ENCODE measurements at regions not wholly inside any gene's neighbourhood (a gene's known extent, or its start where the extent isn't known, plus 50 kb on each side); places are given as distances from the start of the nearest gene placed in this dataset.

DNA sequence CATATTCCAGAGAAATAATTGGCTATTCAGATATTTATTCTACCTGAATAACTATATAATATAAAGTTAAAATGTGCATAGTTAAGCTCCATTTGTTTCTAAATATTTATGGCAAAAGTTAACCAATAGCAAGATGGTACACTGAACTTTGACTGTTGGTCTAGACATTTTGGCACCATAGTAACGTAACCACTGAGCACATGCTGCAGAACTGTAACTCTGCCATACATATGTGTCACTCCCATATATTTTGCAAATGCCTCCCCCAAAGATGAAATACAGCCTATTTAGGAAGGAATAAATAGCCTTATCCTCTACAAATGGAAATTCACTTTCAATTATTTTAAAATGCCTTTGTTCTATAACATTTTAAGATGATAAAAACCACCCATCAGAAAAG lies 424.9 kb downstream of the CENPC start:
- H3K27me3 Mint-ChIP-seq (ENCODE audit: low read depth), result no peaks in the 10 kb centered on the region
- H3K27ac Mint-ChIP-seq, result no peak overlapping the region
- no peaks in the 10 kb centered on the region for H3K4me1 Mint-ChIP-seq
- no peak overlapping the region for H3K4me3 Mint-ChIP-seq
- TF ChIP-seq, protein P1, sequence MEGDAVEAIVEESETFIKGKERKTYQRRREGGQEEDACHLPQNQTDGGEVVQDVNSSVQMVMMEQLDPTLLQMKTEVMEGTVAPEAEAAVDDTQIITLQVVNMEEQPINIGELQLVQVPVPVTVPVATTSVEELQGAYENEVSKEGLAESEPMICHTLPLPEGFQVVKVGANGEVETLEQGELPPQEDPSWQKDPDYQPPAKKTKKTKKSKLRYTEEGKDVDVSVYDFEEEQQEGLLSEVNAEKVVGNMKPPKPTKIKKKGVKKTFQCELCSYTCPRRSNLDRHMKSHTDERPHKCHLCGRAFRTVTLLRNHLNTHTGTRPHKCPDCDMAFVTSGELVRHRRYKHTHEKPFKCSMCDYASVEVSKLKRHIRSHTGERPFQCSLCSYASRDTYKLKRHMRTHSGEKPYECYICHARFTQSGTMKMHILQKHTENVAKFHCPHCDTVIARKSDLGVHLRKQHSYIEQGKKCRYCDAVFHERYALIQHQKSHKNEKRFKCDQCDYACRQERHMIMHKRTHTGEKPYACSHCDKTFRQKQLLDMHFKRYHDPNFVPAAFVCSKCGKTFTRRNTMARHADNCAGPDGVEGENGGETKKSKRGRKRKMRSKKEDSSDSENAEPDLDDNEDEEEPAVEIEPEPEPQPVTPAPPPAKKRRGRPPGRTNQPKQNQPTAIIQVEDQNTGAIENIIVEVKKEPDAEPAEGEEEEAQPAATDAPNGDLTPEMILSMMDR (IDR thresholded peaks at IDR 0.05; ENCODE audit: unreplicated experiment in 3 of 3), result no peak
- H3K9me3 Mint-ChIP-seq, result peaks cover 6% of the 10 kb centered on the region
- no peaks in the 10 kb centered on the region for H3K36me3 Mint-ChIP-seq (ENCODE audit: low read depth)

DNA sequence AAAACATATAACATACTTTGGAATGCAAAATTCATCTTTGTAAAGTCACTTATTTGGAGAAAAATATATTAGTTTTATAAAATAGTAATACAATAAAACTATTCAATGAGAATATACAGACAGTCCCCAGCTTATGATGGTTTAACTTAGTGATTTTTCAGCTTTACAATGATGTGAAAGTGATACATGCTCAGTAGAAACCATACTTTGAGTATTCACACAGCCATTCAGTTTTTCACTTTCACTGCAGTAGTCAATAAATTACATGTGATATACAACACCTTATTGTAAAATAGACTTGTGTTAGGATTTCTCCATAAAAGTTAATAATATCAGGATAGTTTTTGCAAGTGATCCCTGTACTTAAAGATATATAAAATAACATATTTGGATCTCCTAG lies 436.0 kb downstream of the CENPC start:
- no peak overlapping the region for H3K27ac Mint-ChIP-seq
- H3K4me1 Mint-ChIP-seq, result no peaks in the 10 kb centered on the region
- no peaks in the 10 kb centered on the region for H3K36me3 Mint-ChIP-seq (ENCODE audit: low read depth)
- H3K9me3 Mint-ChIP-seq, result no peaks in the 10 kb centered on the region
- no peak overlapping the region for H3K4me3 Mint-ChIP-seq
- TF ChIP-seq, protein P1 (IDR thresholded peaks at IDR 0.05; ENCODE audit: unreplicated experiment in 3 of 3), result no peak
- H3K27me3 Mint-ChIP-seq (ENCODE audit: low read depth), result no peaks in the 10 kb centered on the region

DNA sequence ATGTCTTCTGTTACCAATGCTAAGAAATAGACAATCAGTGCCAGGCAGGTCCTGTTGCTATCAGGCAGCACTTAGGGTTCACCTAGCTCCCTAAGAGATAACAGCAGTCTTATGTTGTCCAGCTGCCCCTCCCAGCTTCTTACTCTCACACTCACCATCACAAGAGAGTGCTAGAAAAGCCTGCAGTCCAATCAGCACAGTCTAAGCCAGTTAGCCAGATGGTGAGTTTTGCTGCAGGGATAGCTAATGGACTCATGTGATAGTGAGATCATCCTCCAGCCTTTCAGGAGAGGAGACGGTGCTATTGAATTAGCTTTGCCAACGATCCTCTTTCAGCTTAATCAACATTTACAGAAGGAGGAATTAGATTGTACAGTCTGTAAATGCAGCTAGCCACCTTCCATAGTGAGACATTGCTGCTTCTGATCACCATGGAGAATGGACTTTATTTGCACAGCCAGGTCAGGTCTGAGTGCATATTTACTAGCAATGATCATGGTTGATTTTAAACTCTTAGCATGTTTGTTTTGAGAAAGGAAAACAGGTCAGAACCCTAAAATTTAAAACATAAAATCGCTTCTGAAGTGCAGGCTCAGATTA lies 438.3 kb downstream of the CENPC start:
- Mint-ChIP-seq H3K9me3 (no peaks in the 10 kb centered on the region), H3K36me3 (ENCODE audit: low read depth) (no peaks in the 10 kb centered on the region), H3K27me3 (ENCODE audit: low read depth) (no peaks in the 10 kb centered on the region), H3K27ac (no peak overlapping the region), H3K4me1 (no peaks in the 10 kb centered on the region), H3K4me3 (no peak overlapping the region)
- TF ChIP-seq, protein P1 (IDR thresholded peaks at IDR 0.05; ENCODE audit: unreplicated experiment in 3 of 3), result no peak

DNA sequence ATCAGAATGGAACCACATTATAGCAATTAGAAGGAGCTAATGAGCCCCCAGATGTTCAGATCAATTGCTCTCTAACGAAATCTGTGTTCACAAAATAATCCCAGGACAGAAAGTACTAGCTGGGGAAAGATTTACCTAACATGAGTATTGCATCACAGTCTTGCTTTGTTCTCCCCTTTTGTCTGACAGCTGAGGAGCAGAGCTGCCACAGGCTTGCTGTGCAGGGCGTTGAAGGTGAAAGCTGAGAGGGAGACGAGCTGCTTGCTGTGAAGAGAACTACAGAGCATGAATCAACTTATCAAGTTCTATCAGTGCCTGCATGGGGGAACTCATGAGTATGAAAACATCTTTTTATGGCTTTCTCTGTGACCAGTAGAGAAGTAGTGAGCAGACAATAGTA lies 441.2 kb downstream of the CENPC start:
- no peaks in the 10 kb centered on the region for H3K4me1 Mint-ChIP-seq
- no peaks in the 10 kb centered on the region for H3K36me3 Mint-ChIP-seq (ENCODE audit: low read depth)
- no peaks in the 10 kb centered on the region for H3K9me3 Mint-ChIP-seq
- no peak overlapping the region for H3K4me3 Mint-ChIP-seq
- H3K27me3 Mint-ChIP-seq (ENCODE audit: low read depth), result peaks cover 4% of the 10 kb centered on the region
- TF ChIP-seq, protein P1 (IDR thresholded peaks at IDR 0.05; ENCODE audit: unreplicated experiment in 3 of 3), result no peak
- H3K27ac Mint-ChIP-seq, result no peak overlapping the region

DNA sequence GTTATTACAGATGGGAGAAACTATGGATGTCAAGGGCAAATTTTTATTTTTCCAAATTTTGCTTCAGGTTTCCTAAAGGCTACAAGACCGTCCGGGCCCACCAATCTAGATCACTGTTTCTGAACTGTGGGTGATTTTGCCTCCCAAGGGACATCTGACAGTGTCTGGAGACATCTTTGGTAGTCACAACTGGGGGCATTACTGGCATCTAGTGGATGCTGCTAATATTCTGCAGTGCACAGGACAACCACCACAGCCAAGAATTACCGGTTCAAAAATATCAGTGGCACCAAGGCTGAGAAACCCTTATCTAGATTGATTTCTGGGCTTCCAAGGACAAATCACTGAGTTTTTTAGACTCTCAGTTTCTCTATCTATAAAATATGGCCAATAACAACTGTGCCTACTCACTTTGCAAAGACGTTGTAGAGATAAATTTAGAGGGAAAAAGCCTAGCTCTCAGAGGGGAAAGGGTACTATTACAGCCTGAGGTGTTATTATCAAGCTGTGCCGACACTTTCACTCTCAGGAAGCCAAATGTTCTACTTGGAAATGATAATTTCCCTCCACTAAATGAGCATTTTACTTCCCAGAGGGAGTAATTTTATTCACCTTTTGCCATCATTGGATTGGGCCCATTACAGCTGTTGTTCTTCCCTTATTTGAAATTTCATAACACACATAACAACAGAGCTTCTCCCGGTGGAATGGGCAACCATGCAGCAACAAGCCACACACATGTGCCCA lies 442.1 kb downstream of the CENPC start:
- H3K4me1 Mint-ChIP-seq, result no peaks in the 10 kb centered on the region
- no peaks in the 10 kb centered on the region for H3K36me3 Mint-ChIP-seq (ENCODE audit: low read depth)
- TF ChIP-seq, protein P1 (IDR thresholded peaks at IDR 0.05; ENCODE audit: unreplicated experiment in 3 of 3), result no peak
- H3K27me3 Mint-ChIP-seq (ENCODE audit: low read depth), result peaks cover 4% of the 10 kb centered on the region
- no peaks in the 10 kb centered on the region for H3K9me3 Mint-ChIP-seq
- no peak overlapping the region for H3K27ac Mint-ChIP-seq
- H3K4me3 Mint-ChIP-seq, result no peak overlapping the region

DNA sequence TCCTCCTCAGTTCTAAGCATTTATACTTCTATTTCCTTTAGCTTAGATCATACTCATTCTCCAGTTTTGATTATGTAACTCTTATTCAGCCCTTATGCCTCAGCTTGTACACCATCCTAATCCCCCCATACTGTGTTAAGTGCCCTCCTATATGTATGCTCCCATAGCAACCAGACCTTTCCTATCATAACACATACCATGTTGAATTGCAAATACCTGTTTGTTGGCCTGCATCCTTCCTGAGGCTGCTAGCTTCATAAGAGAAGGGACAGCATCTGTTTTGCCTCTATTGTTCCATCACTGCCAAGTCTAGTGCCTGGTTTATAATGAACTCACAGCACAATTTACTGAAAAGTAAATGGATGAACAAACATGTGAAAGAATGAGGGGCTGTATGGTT lies 443.7 kb downstream of the CENPC start:
- TF ChIP-seq, protein P1 (IDR thresholded peaks at IDR 0.05; ENCODE audit: unreplicated experiment in 3 of 3), result no peak
- Mint-ChIP-seq H3K27me3 (ENCODE audit: low read depth) (peaks cover 4% of the 10 kb centered on the region), H3K36me3 (ENCODE audit: low read depth) (no peaks in the 10 kb centered on the region), H3K4me3 (no peak overlapping the region), H3K27ac (no peak overlapping the region), H3K4me1 (no peaks in the 10 kb centered on the region), H3K9me3 (peaks cover 2% of the 10 kb centered on the region)
